ENCODE measurements at regions not wholly inside any gene's neighbourhood (a gene's known extent, or its start where the extent isn't known, plus 50 kb on each side); places are given as distances from the start of the nearest gene placed in this dataset.

- TF ChIP-seq CTCF (IDR thresholded peaks at IDR 0.05; ENCODE audit: control extremely low read depth, extremely low read depth): no peak
- no peaks in the 10 kb centered on the region for H3K9me3 ChIP-seq (ENCODE audit: control insufficient read depth in 4 of 4, insufficient read depth in 3 of 4, low read length in 3 of 4)
These were observed 160.1 kb upstream of the STAC start for GRCh38 chr3:36220173-36220572.

GRCh38 chr3:36221975-36222374 is 158.3 kb upstream of the STAC start:
- H3K27ac ChIP-seq (ENCODE audit: low read depth in 1 of 2, low read length in 1 of 2): no peak overlapping the region
- H3K9ac ChIP-seq (ENCODE audit: insufficient read depth in 1 of 2, low read length in 2 of 2): no peak overlapping the region
- no peaks in the 10 kb centered on the region for H3K36me3 ChIP-seq (ENCODE audit: control insufficient read depth in 4 of 4, insufficient read depth in 4 of 4, low read length in 4 of 4)
- no peaks in the 10 kb centered on the region for H3K9me3 ChIP-seq (ENCODE audit: control insufficient read depth in 4 of 4, insufficient read depth in 3 of 4, low read length in 3 of 4)
- no peak overlapping the region for H3K4me3 ChIP-seq
- DNase-seq (no peak), ATAC-seq (ENCODE audit: insufficient read depth, low FRiP score) (no peak)
- no peaks in the 10 kb centered on the region for H3K27me3 ChIP-seq (ENCODE audit: control insufficient read depth in 3 of 3, insufficient read depth in 3 of 3, low read length in 2 of 3)
- no peaks in the 10 kb centered on the region for H3K4me1 ChIP-seq (ENCODE audit: control insufficient read depth in 5 of 5, insufficient read depth in 5 of 5, low read length in 5 of 5)
- no peak for TF ChIP-seq CTCF (IDR thresholded peaks at IDR 0.05; ENCODE audit: control extremely low read depth, extremely low read depth)

More at GRCh38 chr3:36220173-36220572, 160.1 kb upstream of the STAC start:
- Histone ChIP-seq H3K4me1 (ENCODE audit: control insufficient read depth in 5 of 5, insufficient read depth in 5 of 5, low read length in 5 of 5) (no peaks in the 10 kb centered on the region), H3K27me3 (ENCODE audit: control insufficient read depth in 3 of 3, insufficient read depth in 3 of 3, low read length in 2 of 3) (no peaks in the 10 kb centered on the region), H3K36me3 (ENCODE audit: control insufficient read depth in 4 of 4, insufficient read depth in 4 of 4, low read length in 4 of 4) (no peaks in the 10 kb centered on the region), H3K4me3 (no peak overlapping the region), H3K9ac (ENCODE audit: insufficient read depth in 1 of 2, low read length in 2 of 2) (no peak overlapping the region), H3K27ac (ENCODE audit: low read depth in 1 of 2, low read length in 1 of 2) (no peak overlapping the region)
- no peak for DNase-seq
- no peak for ATAC-seq (ENCODE audit: insufficient read depth, low FRiP score)
- WGBS, 2 donors: 89 to 93% methylated on average over 2 of the region's 2 CpGs

- Histone ChIP-seq H3K4me3 (no peak overlapping the region), H3K27me3 (ENCODE audit: control insufficient read depth in 3 of 3, insufficient read depth in 3 of 3, low read length in 2 of 3) (no peaks in the 10 kb centered on the region), H3K36me3 (ENCODE audit: control insufficient read depth in 4 of 4, insufficient read depth in 4 of 4, low read length in 4 of 4) (no peaks in the 10 kb centered on the region), H3K9ac (ENCODE audit: insufficient read depth in 1 of 2, low read length in 2 of 2) (no peak overlapping the region), H3K4me1 (ENCODE audit: control insufficient read depth in 5 of 5, insufficient read depth in 5 of 5, low read length in 5 of 5) (no peaks in the 10 kb centered on the region), H3K27ac (ENCODE audit: low read depth in 1 of 2, low read length in 1 of 2) (no peak overlapping the region), H3K9me3 (ENCODE audit: control insufficient read depth in 4 of 4, insufficient read depth in 3 of 4, low read length in 3 of 4) (peaks cover 0 to 1% (median 0%) of the 10 kb centered on the region in 4 donors)
- DNase-seq (no peak), ATAC-seq (ENCODE audit: insufficient read depth, low FRiP score) (no peak)
- 37 to 40% methylated on average over 4 of the region's 4 CpGs for WGBS, 2 donors
- no peak for TF ChIP-seq CTCF (IDR thresholded peaks at IDR 0.05; ENCODE audit: control extremely low read depth, extremely low read depth)
These were observed 152.3 kb upstream of the STAC start for GRCh38 chr3:36227980-36228379.

GRCh38 chr3:36229496-36229895 is 150.8 kb upstream of the STAC start:
- TF ChIP-seq CTCF (IDR thresholded peaks at IDR 0.05; ENCODE audit: control extremely low read depth, extremely low read depth): no peak
- Histone ChIP-seq H3K27ac (ENCODE audit: low read depth in 1 of 2, low read length in 1 of 2) (no peak overlapping the region), H3K4me3 (no peak overlapping the region), H3K36me3 (ENCODE audit: control insufficient read depth in 4 of 4, insufficient read depth in 4 of 4, low read length in 4 of 4) (no peaks in the 10 kb centered on the region), H3K4me1 (ENCODE audit: control insufficient read depth in 5 of 5, insufficient read depth in 5 of 5, low read length in 5 of 5) (no peaks in the 10 kb centered on the region), H3K9ac (ENCODE audit: insufficient read depth in 1 of 2, low read length in 2 of 2) (no peak overlapping the region), H3K9me3 (ENCODE audit: control insufficient read depth in 4 of 4, insufficient read depth in 3 of 4, low read length in 3 of 4) (peaks cover 0 to 1% (median 0%) of the 10 kb centered on the region in 4 donors), H3K27me3 (ENCODE audit: control insufficient read depth in 3 of 3, insufficient read depth in 3 of 3, low read length in 2 of 3) (no peaks in the 10 kb centered on the region)
- ATAC-seq (ENCODE audit: insufficient read depth, low FRiP score): no peak
- DNase-seq: no peak
- 89 to 94% methylated on average over 1 of the region's 1 CpG for WGBS, 2 donors

All from lung (tissue), 11 donors.